GM21825 (cell line): ENCODE measurements at regions not wholly inside any gene's neighbourhood (a gene's known extent, or its start where the extent isn't known, plus 50 kb on each side); places are given as distances from the start of the nearest gene placed in this dataset.
A peak's percentile ranks its signal among the peaks of the same experiment; 100 is the strongest.

Source experiments
- ATAC-seq: cut with Tn5 transposase; IDR thresholded peaks from one replicate; pipeline ENCODE4 v1.9.1; 2021; ENCODE audit warnings: mild to moderate bottlenecking, moderate library complexity; ENCODE audit not compliant: unreplicated experiment

GRCh38 chr1:109827466-109827865 lies 63.7 kb upstream of the EPS8L3 start:
- no peak for ATAC-seq

- ATAC-seq: no peak
Observed at GRCh38 chr1:109826930-109827349, 63.2 kb upstream of the EPS8L3 start.

GRCh38 chr1:109826446-109826845 lies 62.7 kb upstream of the EPS8L3 start:
- ATAC-seq: no peak

GRCh38 chr1:109824349-109825115 lies 60.8 kb upstream of the EPS8L3 start:
- no peak for ATAC-seq

GRCh38 chr1:109823543-109824348 lies 60.0 kb upstream of the EPS8L3 start:
- ATAC-seq: no peak

GRCh38 chr1:109822749-109823542 lies 59.2 kb upstream of the EPS8L3 start:
- ATAC-seq: no peak

GRCh38 chr1:109821831-109822745 lies 58.4 kb upstream of the EPS8L3 start:
- ATAC-seq: no peak

GRCh38 chr1:109821221-109821669 lies 57.5 kb upstream of the EPS8L3 start:
- no peak for ATAC-seq

GRCh38 chr1:109819906-109820305 lies 56.2 kb upstream of the EPS8L3 start:
- ATAC-seq: no peak

GRCh38 chr1:109818988-109819764 lies 55.5 kb upstream of the EPS8L3 start:
- no peak for ATAC-seq

GRCh38 chr1:109818271-109818987 lies 54.7 kb upstream of the EPS8L3 start:
- no peak for ATAC-seq

- no peak for ATAC-seq
Observed at GRCh38 chr1:109817881-109818270, 54.2 kb upstream of the EPS8L3 start.

- no peak for ATAC-seq
Observed at GRCh38 chr1:109816975-109817535, 53.3 kb upstream of the EPS8L3 start.

- ATAC-seq: peak; percentile 91
Observed at GRCh38 chr1:109816175-109816811, 52.6 kb upstream of the EPS8L3 start.

- no peak for ATAC-seq
Observed at GRCh38 chr1:109815809-109816174, 52.1 kb upstream of the EPS8L3 start.

GRCh38 chr1:109814993-109815786 lies 51.5 kb upstream of the EPS8L3 start:
- no peak for ATAC-seq

GRCh38 chr1:109814223-109814622 lies 50.5 kb upstream of the EPS8L3 start:
- ATAC-seq: no peak
